IMR-90 (cell line): ENCODE measurements at regions not wholly inside any gene's neighbourhood (a gene's known extent, or its start where the extent isn't known, plus 50 kb on each side); places are given as distances from the start of the nearest gene placed in this dataset.

Experiments used
- ATAC-seq: fragments of 200-7000 bp; cut with Tn5 transposase; 2 replicates; pipeline ENCODE4 v1.9.1; 2020; ENCODE audit warnings: low read depth, mild to moderate bottlenecking, moderate library complexity
- BruUV-seq: library from RNA; stranded (reverse); fragments of 400-500 nt; replicated peaks from 2 replicates; lab custom pipeline; 2021; lab: Mats Ljungman, UMichigan
- CTCF ChIA-PET: fragments of 300-600 bp; formaldehyde crosslinking; extraction: SDS; loops from one replicate; lab custom pipeline; 2021; ENCODE audit warnings: antibody characterized with exemption; lab: Yijun Ruan, JAX
- POLR2A ChIA-PET: fragments of 300-600 bp; sonication (Branson Sonifier 250); formaldehyde crosslinking; loops from one replicate; lab custom pipeline; 2022; ENCODE audit warnings: antibody characterized with exemption; ENCODE audit not compliant: unreplicated experiment; lab: Charles Lee
- DNase-seq: peaks from one replicate; pipeline ENCODE4 v3.0.0; 2013
- H2AFZ ChIP-seq: replicated peaks from 2 replicates; pipeline ENCODE3; 2013; ENCODE audit warnings: low read length, mild to moderate bottlenecking; ENCODE audit not compliant: poor library complexity
- H2AK5ac ChIP-seq: 2 replicates; pipeline ENCODE4 v1.6.1; 2013; ENCODE audit warnings: low read depth, low read length, inconsistent platforms
- H2AK9ac ChIP-seq: replicated peaks from 2 replicates; pipeline ENCODE3; 2013; ENCODE audit warnings: mild to moderate bottlenecking, low read depth, low read length, moderate library complexity; ENCODE audit not compliant: poor library complexity
- H2BK120ac ChIP-seq: 2 replicates; pipeline ENCODE4 v1.6.1; 2013; ENCODE audit warnings: low read depth, low read length, inconsistent platforms
- H2BK15ac ChIP-seq: 3 replicates; pipeline ENCODE4 v1.6.1; 2013; ENCODE audit warnings: low read depth, low read length, inconsistent platforms
- H2BK20ac ChIP-seq: 2 replicates; pipeline ENCODE4 v1.6.1; 2013; ENCODE audit warnings: low read depth, mild to moderate bottlenecking, inconsistent platforms, low read length, moderate library complexity
- H2BK5ac ChIP-seq: 2 replicates; pipeline ENCODE4 v1.6.1; 2013; ENCODE audit warnings: mild to moderate bottlenecking, low read depth, low read length, inconsistent platforms; ENCODE audit not compliant: poor library complexity, severe bottlenecking
- H3K14ac ChIP-seq: replicated peaks from 2 replicates; pipeline ENCODE4 v1.6.1; 2013; ENCODE audit warnings: low read depth, low read length, inconsistent platforms
- H3K18ac ChIP-seq: 2 replicates; pipeline ENCODE4 v1.6.1; 2013; ENCODE audit warnings: low read depth, low read length, control low read depth
- H3K23ac ChIP-seq: 2 replicates; pipeline ENCODE4 v1.6.1; 2013; ENCODE audit warnings: low read depth, low read length, inconsistent platforms
- H3K27ac ChIP-seq: 2 replicates; pipeline ENCODE4 v1.5.1; 2013; ENCODE audit warnings: mild to moderate bottlenecking, control low read depth, low read length; ENCODE audit not compliant: insufficient read depth
- H3K27me3 ChIP-seq: 2 replicates; pipeline ENCODE4 v1.6.1; 2013; ENCODE audit warnings: low read length; ENCODE audit not compliant: control insufficient read depth, insufficient read depth
- H3K36me3 ChIP-seq: 2 replicates; pipeline ENCODE4 v1.6.1; 2013; ENCODE audit warnings: low read length, mixed read lengths; ENCODE audit not compliant: control insufficient read depth, insufficient read depth
- H3K4ac ChIP-seq: 2 replicates; pipeline ENCODE4 v1.6.1; 2013; ENCODE audit warnings: low read depth, low read length, inconsistent platforms
- H3K4me1 ChIP-seq: 2 replicates; pipeline ENCODE4 v1.6.1; 2013; ENCODE audit warnings: low read length, mixed read lengths; ENCODE audit not compliant: control insufficient read depth, insufficient read depth
- H3K4me2 ChIP-seq: 2 replicates; pipeline ENCODE4 v1.6.1; 2013; ENCODE audit warnings: low read depth, mild to moderate bottlenecking, control low read depth, low read length, moderate library complexity
- H3K4me3 ChIP-seq: 2 replicates; pipeline ENCODE4 v1.5.1; 2013; ENCODE audit warnings: low read depth, mild to moderate bottlenecking, control low read depth, low read length, moderate library complexity; ENCODE audit not compliant: insufficient read depth
- H3K56ac ChIP-seq: 2 replicates; pipeline ENCODE4 v1.6.1; 2013; ENCODE audit warnings: low read length, inconsistent platforms; ENCODE audit not compliant: insufficient read depth; ENCODE audit errors: extremely low read depth
- H3K79me1 ChIP-seq, 2 experiments: 2 replicates each; pipeline ENCODE4 v1.6.1; 2013; ENCODE audit warnings: low read length in 2 of 2, inconsistent platforms in 1 of 2, low read depth in 1 of 2
- H3K9ac ChIP-seq: 2 replicates; pipeline ENCODE4 v1.6.1; 2013; ENCODE audit warnings: low read depth, low read length, control low read depth
- H3K9me1 ChIP-seq: 2 replicates; pipeline ENCODE4 v1.6.1; 2013; ENCODE audit warnings: low read length, inconsistent platforms; ENCODE audit not compliant: insufficient read depth
- H3K9me3 ChIP-seq: 2 replicates; pipeline ENCODE4 v1.6.1; 2013; ENCODE audit warnings: low read length; ENCODE audit not compliant: control insufficient read depth, insufficient read depth
- H4K20me1 ChIP-seq: 2 replicates; pipeline ENCODE4 v1.6.1; 2013; ENCODE audit warnings: low read length, inconsistent platforms; ENCODE audit not compliant: insufficient read depth
- H4K5ac ChIP-seq: 2 replicates; pipeline ENCODE4 v1.6.1; 2013; ENCODE audit warnings: mild to moderate bottlenecking, low read depth, low read length, control low read depth
- H4K8ac ChIP-seq, 2 experiments: 2 replicates each; pipeline ENCODE4 v1.6.1; 2013; ENCODE audit warnings: low read depth in 2 of 2, low read length in 2 of 2, control low read depth in 1 of 2, inconsistent platforms in 1 of 2
- H4K91ac ChIP-seq: 2 replicates; pipeline ENCODE4 v1.6.1; 2013; ENCODE audit warnings: low read depth, low read length, inconsistent platforms; ENCODE audit not compliant: insufficient read depth
- MAFK ChIP-seq: IDR thresholded peaks from 2 replicates; pipeline ENCODE4 v1.6.1; 2012; ENCODE audit warnings: low read depth, low read length, improper control_type of control experiment
- RCOR1 ChIP-seq: IDR thresholded peaks from 2 replicates; pipeline ENCODE4 v1.6.1; 2012; ENCODE audit warnings: mild to moderate bottlenecking, low read length, improper control_type of control experiment; ENCODE audit not compliant: insufficient replicate concordance
- WGBS, 2 experiments: methylation state at CpG; one replicate each; pipeline versions ENCODE4 v1.1.5 to v1.1.7; 2013; ENCODE audit warnings: missing lambda C conversion rate in 2 of 2; ENCODE audit not compliant: insufficient read length in 1 of 2; ENCODE audit errors: extremely low coverage in 2 of 2; 5-methylcytosine and 5-hydroxymethylcytosine counted together
- dilution Hi-C: fragments of 300-500 bp; cut with HindIII; formaldehyde crosslinking; loops from one replicate; pipeline ENCODE4 v1.14.3; 2018; ENCODE audit warnings: low sequenced_read_pairs; ENCODE audit not compliant: unreplicated experiment
- in situ Hi-C: fragments of 300-500 bp; cut with MboI; formaldehyde crosslinking; loops from 3 replicates; pipeline ENCODE4 v1.14.3; 2019; ENCODE audit warnings: low sequenced_read_pairs, inconsistent platforms, mixed read lengths
- intact Hi-C: fragments of 100-400 bp; cut with micrococcal nuclease; formaldehyde crosslinking; loops from 2 replicates; pipeline ENCODE4 v1.10.0; 2022
- TF ChIP-seq, protein P1 (sequence below): fragments of 150-350 bp; IDR thresholded peaks from 2 replicates; pipeline ENCODE4 v1.6.1; 2016; ENCODE audit warnings: low read depth, mild to moderate bottlenecking, low read length, moderate library complexity, borderline replicate concordance

DNA sequence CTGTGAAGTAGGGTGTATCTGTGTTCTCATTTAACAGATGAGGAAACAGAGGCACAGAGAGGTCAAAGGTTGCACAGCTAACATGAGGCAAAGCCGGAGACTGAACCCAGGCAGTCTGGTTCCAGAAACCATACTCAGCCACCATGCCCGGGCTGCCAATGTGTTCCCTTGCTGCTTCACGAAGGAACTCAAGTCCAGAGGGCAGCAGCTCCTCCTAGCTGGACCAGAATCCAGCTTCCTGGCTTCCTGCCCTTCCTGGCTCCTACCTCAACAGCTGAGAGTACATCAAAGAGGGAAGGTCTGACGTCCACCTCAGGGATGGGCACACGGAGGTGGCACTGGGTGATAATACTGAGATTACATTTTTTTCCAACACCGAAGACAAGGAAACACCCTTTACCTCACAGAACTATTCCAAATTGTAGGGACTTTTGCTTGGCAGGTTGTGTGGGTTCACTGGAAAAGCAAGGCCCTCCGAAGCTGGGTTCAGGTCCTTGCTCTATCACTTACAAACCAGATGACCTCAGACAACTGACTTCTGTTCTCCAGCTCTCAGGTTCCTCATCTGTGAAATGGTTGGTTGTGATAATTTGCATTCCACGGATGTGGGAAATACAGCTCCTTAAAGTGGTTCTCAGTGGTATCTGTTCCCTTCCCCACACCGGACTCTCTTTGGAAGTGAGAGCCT is 154.1 kb upstream of the ZMIZ1 start:
- Histone ChIP-seq H2AK9ac (no peak overlapping the region), H4K91ac (no peak overlapping the region), H3K36me3 (no peaks in the 10 kb centered on the region), H3K4me3 (no peak overlapping the region), H3K9me1 (peaks cover 5% of the 10 kb centered on the region; the same call in 1 of the 2 replicates), H3K9ac (no peak overlapping the region), H3K27me3 (peaks cover 65% of the 10 kb centered on the region), H3K27ac (no peak overlapping the region), H2AFZ (no peak overlapping the region), H2BK20ac (no peak overlapping the region), H3K4me1 (no peaks in the 10 kb centered on the region), H2AK5ac (no peak overlapping the region), H2BK15ac (no peak overlapping the region), H2BK5ac (no peak overlapping the region), H3K79me1 (no peaks in the 10 kb centered on the region), H4K20me1 (no peaks in the 10 kb centered on the region), H3K14ac (no peak overlapping the region), H3K56ac (no peak overlapping the region), H2BK120ac (no peak overlapping the region), H3K9me3 (no peaks in the 10 kb centered on the region), H3K18ac (no peak overlapping the region), H4K8ac (no peak overlapping the region), H3K23ac (no peak overlapping the region), H3K4ac (no peak overlapping the region), H4K5ac (no peak overlapping the region), H3K4me2 (no peak overlapping the region)
- dilution Hi-C loops (no loop called here), in situ Hi-C loops (no loop called here), intact Hi-C loops (no loop called here)
- WGBS, 2 experiments, result no CpG with 5 or more reads among the region's 9 CpGs
- ATAC-seq (no peak), DNase-seq (no peak)
- TF ChIP-seq, protein P1, sequence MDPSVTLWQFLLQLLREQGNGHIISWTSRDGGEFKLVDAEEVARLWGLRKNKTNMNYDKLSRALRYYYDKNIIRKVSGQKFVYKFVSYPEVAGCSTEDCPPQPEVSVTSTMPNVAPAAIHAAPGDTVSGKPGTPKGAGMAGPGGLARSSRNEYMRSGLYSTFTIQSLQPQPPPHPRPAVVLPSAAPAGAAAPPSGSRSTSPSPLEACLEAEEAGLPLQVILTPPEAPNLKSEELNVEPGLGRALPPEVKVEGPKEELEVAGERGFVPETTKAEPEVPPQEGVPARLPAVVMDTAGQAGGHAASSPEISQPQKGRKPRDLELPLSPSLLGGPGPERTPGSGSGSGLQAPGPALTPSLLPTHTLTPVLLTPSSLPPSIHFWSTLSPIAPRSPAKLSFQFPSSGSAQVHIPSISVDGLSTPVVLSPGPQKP, result no peak
- no peak for TF ChIP-seq MAFK
- no peak for TF ChIP-seq RCOR1
- ChIA-PET CTCF (no interaction called here), POLR2A (no interaction called here)
- no TSS peak for BruUV-seq
